ENCODE measurements at regions not wholly inside any gene's neighbourhood (a gene's known extent, or its start where the extent isn't known, plus 50 kb on each side); places are given as distances from the start of the nearest gene placed in this dataset.
"Not testable (repeated sequence)": the region's sequence is repeated elsewhere in the genome, so short reads cannot be mapped to it uniquely, and the experiment has no call there.

- not testable (repeated sequence) for DNase-seq (ENCODE audit: low read depth, low spot score)
Measured at GRCh38 chr11:33971530-33971929, 79.7 kb upstream of the LMO2 start.

GRCh38 chr11:33970984-33971466 lies 79.1 kb upstream of the LMO2 start:
- no peak for DNase-seq (ENCODE audit: low read depth, low spot score)

GRCh38 chr11:33967451-33967850 lies 75.6 kb upstream of the LMO2 start:
- DNase-seq (ENCODE audit: low read depth, low spot score), result no peak

- DNase-seq (ENCODE audit: low read depth, low spot score), result no peak
Measured at GRCh38 chr11:33965032-33965431, 73.2 kb upstream of the LMO2 start.

GRCh38 chr11:33959855-33960400 lies 68.1 kb upstream of the LMO2 start:
- no peak for DNase-seq (ENCODE audit: low read depth, low spot score)

- no peak for DNase-seq (ENCODE audit: low read depth, low spot score)
Measured at GRCh38 chr11:33957304-33957917, 65.5 kb upstream of the LMO2 start.

GRCh38 chr11:33956611-33957010 lies 64.7 kb upstream of the LMO2 start:
- DNase-seq (ENCODE audit: low read depth, low spot score), result no peak

GRCh38 chr11:33953289-33953688 lies 61.4 kb upstream of the LMO2 start:
- no peak for DNase-seq (ENCODE audit: low read depth, low spot score)

- no peak for DNase-seq (ENCODE audit: low read depth, low spot score)
Measured at GRCh38 chr11:33952805-33953204, 60.9 kb upstream of the LMO2 start.

- no peak for DNase-seq (ENCODE audit: low read depth, low spot score)
Measured at GRCh38 chr11:33949252-33949913, 57.5 kb upstream of the LMO2 start.

GRCh38 chr11:33948494-33948893 lies 56.6 kb upstream of the LMO2 start:
- DNase-seq (ENCODE audit: low read depth, low spot score), result no peak

GRCh38 chr11:33947918-33948317 lies 56.0 kb upstream of the LMO2 start:
- not testable (repeated sequence) for DNase-seq (ENCODE audit: low read depth, low spot score)

GRCh38 chr11:33946930-33947329 lies 55.1 kb upstream of the LMO2 start:
- DNase-seq (ENCODE audit: low read depth, low spot score), result no peak

GRCh38 chr11:33945481-33946268 lies 53.8 kb upstream of the LMO2 start:
- no peak for DNase-seq (ENCODE audit: low read depth, low spot score)

GRCh38 chr11:33944693-33945424 lies 53.0 kb upstream of the LMO2 start:
- DNase-seq (ENCODE audit: low read depth, low spot score), result no peak

GRCh38 chr11:33944345-33944692 lies 52.4 kb upstream of the LMO2 start:
- no peak for DNase-seq (ENCODE audit: low read depth, low spot score)

GRCh38 chr11:33942954-33943353 lies 51.1 kb upstream of the LMO2 start:
- DNase-seq (ENCODE audit: low read depth, low spot score), result no peak

GRCh38 chr11:33941637-33942160 lies 49.8 kb upstream of the LMO2 start:
- no peak for DNase-seq (ENCODE audit: low read depth, low spot score)

Measured in activated naive CD8-positive, alpha-beta T cell treated with anti-CD3 and anti-CD28 coated beads, Interleukin-2, amount 50 U/mL, for 16 hours (primary cell).